Testis (tissue), 2 donors: ENCODE measurements at regions not wholly inside any gene's neighbourhood (a gene's known extent, or its start where the extent isn't known, plus 50 kb on each side); places are given as distances from the start of the nearest gene placed in this dataset.

Experiments
- POLR2A ChIP-seq: fragments of 450-650 bp; IDR thresholded peaks from one replicate; pipeline ENCODE4 v1.6.1; 2017; ENCODE audit warnings: antibody characterized with exemption, mild to moderate bottlenecking, moderate library complexity
- TF ChIP-seq, protein P1 (sequence below), 3 experiments: fragments of 450-650 bp in 2 of 3; fragments of 200-600 bp in 1 of 3; sonication (generic) in 1 of 3; IDR thresholded peaks; one replicate each; pipeline ENCODE4 v1.5.1; 2016 to 2019; ENCODE audit warnings: antibody characterized with exemption in 3 of 3, mild to moderate bottlenecking in 2 of 3, moderate library complexity in 1 of 3

GRCh38 chr17:5958850-5959249 lies 111.3 kb upstream of the WSCD1 start:
- TF ChIP-seq, protein P1, sequence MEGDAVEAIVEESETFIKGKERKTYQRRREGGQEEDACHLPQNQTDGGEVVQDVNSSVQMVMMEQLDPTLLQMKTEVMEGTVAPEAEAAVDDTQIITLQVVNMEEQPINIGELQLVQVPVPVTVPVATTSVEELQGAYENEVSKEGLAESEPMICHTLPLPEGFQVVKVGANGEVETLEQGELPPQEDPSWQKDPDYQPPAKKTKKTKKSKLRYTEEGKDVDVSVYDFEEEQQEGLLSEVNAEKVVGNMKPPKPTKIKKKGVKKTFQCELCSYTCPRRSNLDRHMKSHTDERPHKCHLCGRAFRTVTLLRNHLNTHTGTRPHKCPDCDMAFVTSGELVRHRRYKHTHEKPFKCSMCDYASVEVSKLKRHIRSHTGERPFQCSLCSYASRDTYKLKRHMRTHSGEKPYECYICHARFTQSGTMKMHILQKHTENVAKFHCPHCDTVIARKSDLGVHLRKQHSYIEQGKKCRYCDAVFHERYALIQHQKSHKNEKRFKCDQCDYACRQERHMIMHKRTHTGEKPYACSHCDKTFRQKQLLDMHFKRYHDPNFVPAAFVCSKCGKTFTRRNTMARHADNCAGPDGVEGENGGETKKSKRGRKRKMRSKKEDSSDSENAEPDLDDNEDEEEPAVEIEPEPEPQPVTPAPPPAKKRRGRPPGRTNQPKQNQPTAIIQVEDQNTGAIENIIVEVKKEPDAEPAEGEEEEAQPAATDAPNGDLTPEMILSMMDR (IDR thresholded peaks at IDR 0.05), result no peak
- TF ChIP-seq POLR2A, result no peak
